ENCODE measurements at regions not wholly inside any gene's neighbourhood (a gene's known extent, or its start where the extent isn't known, plus 50 kb on each side); places are given as distances from the start of the nearest gene placed in this dataset.

GRCh38 chr12:65618588-65618987, 205.7 kb upstream of the HMGA2 start:
- WGBS (ENCODE audit: insufficient coverage, low coverage, missing lambda C conversion rate): 50% methylated on average over 2 of the region's 2 CpGs
- H3K36me3 ChIP-seq (ENCODE audit: control insufficient read depth, insufficient read depth, low read length): no peaks in the 10 kb centered on the region
- no peaks in the 10 kb centered on the region for H4K20me1 ChIP-seq (replicated peaks; ENCODE audit: control insufficient read depth, insufficient read depth, low read length)
- H3K4me3 ChIP-seq: no peak overlapping the region
- BruUV-seq (replicated peaks): no TSS peak
- no peak for ATAC-seq
- no peaks in the 10 kb centered on the region; a peak in 2 of 5 replicates for H3K4me1 ChIP-seq (replicated peaks in 1 of 2; ENCODE audit: control insufficient read depth in 2 of 2, insufficient read depth in 2 of 2, low read length in 2 of 2)
- in situ Hi-C loops (cut with MboI): no loop called here
- no peak for FAIRE-seq
- H3K9me1 ChIP-seq (ENCODE audit: control insufficient read depth, insufficient read depth, low read length): no peaks in the 10 kb centered on the region
- H2AFZ ChIP-seq (ENCODE audit: low read depth, low read length): peak overlapping the region; percentile 5
- no peak for DNase-seq (ENCODE audit: extremely low read depth in 1 of 4, low spot score in 3 of 4)
- TF ChIP-seq RBM15 (IDR thresholded peaks at IDR 0.05; ENCODE audit: insufficient read depth, low read length) (no peak), CEBPB (tag; IDR thresholded peaks at IDR 0.05) (no peak), ZNF133 (CRISPR knock-in tag; IDR thresholded peaks at IDR 0.05) (no peak)
- no peaks in the 10 kb centered on the region for H3K27me3 ChIP-seq (ENCODE audit: control insufficient read depth in 2 of 2, insufficient read depth in 2 of 2, low read length in 2 of 2)
- intact Hi-C loops (cut with micrococcal nuclease): no loop called here
- no peaks in the 10 kb centered on the region for H3K79me2 ChIP-seq (ENCODE audit: control insufficient read depth, insufficient read depth, low read length)
- no peak overlapping the region for H3K27ac ChIP-seq (ENCODE audit: extremely low read depth, low read depth, low read length)
- H3K9ac ChIP-seq (ENCODE audit: insufficient read depth in 1 of 2, low read depth in 2 of 2, low read length in 2 of 2): no peak overlapping the region
- CTCF ChIA-PET (ENCODE audit: low intra/inter-chr PET ratio): no interaction called here
- POLR2A ChIA-PET: no interaction called here
- H3K4me2 ChIP-seq (ENCODE audit: insufficient read depth, low read length): no peak overlapping the region
- H3K9me3 ChIP-seq (replicated peaks; ENCODE audit: control insufficient read depth, insufficient read depth, low read depth, low read length): no peaks in the 10 kb centered on the region

- Histone ChIP-seq H3K4me3 (no peak overlapping the region), H3K9me3 (replicated peaks; ENCODE audit: control insufficient read depth, insufficient read depth, low read depth, low read length) (no peaks in the 10 kb centered on the region), H2AFZ (ENCODE audit: low read depth, low read length) (peak overlapping the region; percentile 5), H4K20me1 (replicated peaks; ENCODE audit: control insufficient read depth, insufficient read depth, low read length) (no peaks in the 10 kb centered on the region), H3K27me3 (ENCODE audit: control insufficient read depth in 2 of 2, insufficient read depth in 2 of 2, low read length in 2 of 2) (no peaks in the 10 kb centered on the region), H3K27ac (ENCODE audit: extremely low read depth, low read depth, low read length) (no peak overlapping the region), H3K4me1 (replicated peaks in 1 of 2; ENCODE audit: control insufficient read depth in 2 of 2, insufficient read depth in 2 of 2, low read length in 2 of 2) (no peaks in the 10 kb centered on the region; a peak in 2 of 5 replicates), H3K36me3 (ENCODE audit: control insufficient read depth, insufficient read depth, low read length) (no peaks in the 10 kb centered on the region), H3K79me2 (ENCODE audit: control insufficient read depth, insufficient read depth, low read length) (no peaks in the 10 kb centered on the region), H3K4me2 (ENCODE audit: insufficient read depth, low read length) (no peak overlapping the region), H3K9me1 (ENCODE audit: control insufficient read depth, insufficient read depth, low read length) (no peaks in the 10 kb centered on the region), H3K9ac (ENCODE audit: insufficient read depth in 1 of 2, low read depth in 2 of 2, low read length in 2 of 2) (no peak overlapping the region)
- no peak for TF ChIP-seq HDAC3 (IDR thresholded peaks at IDR 0.05; ENCODE audit: borderline replicate concordance, partially characterized antibody)
- peak; percentile 38; the same call in 1 of the 2 replicates for TF ChIP-seq USF2 (CRISPR knock-in tag; IDR thresholded peaks at IDR 0.05)
- peak; percentile 23; the same call in 1 of the 2 replicates for TF ChIP-seq TFE3 (CRISPR knock-in tag; IDR thresholded peaks at IDR 0.05)
- WGBS (ENCODE audit: insufficient coverage, low coverage, missing lambda C conversion rate): 26% methylated on average over 4 of the region's 4 CpGs
- in situ Hi-C loops (cut with MboI): no loop called here
- intact Hi-C loops (cut with micrococcal nuclease): no loop called here
- ATAC-seq (no peak), DNase-seq (ENCODE audit: extremely low read depth in 1 of 4, low spot score in 3 of 4) (no peak), FAIRE-seq (no peak)
- ChIA-PET POLR2A (no interaction called here), CTCF (ENCODE audit: low intra/inter-chr PET ratio) (no interaction called here)
- no TSS peak for BruUV-seq (replicated peaks)
Observed at GRCh38 chr12:65619018-65619417, 205.3 kb upstream of the HMGA2 start.
